HepG2 (cell line): ENCODE measurements at regions not wholly inside any gene's neighbourhood (a gene's known extent, or its start where the extent isn't known, plus 50 kb on each side); places are given as distances from the start of the nearest gene placed in this dataset.

Experiments
- CHD2 ChIP-seq: IDR thresholded peaks from 2 replicates; pipeline ENCODE4 v1.6.1; 2011; ENCODE audit warnings: low read depth, low read length, improper control_type of control experiment
- GPN1 ChIP-seq: sonication (generic); formaldehyde crosslinking; IDR thresholded peaks from 2 replicates; pipeline ENCODE4 v1.5.1; 2020; ENCODE audit warnings: missing genetic modification reagents, borderline replicate concordance
- HOXA7 ChIP-seq: sonication (generic); formaldehyde crosslinking; IDR thresholded peaks from 2 replicates; pipeline ENCODE4 v1.8.1; 2022; ENCODE audit warnings: mild to moderate bottlenecking, missing genetic modification reagents, moderate library complexity
- MED8 ChIP-seq: sonication (generic); formaldehyde crosslinking; IDR thresholded peaks from 2 replicates; pipeline ENCODE4 v1.8.1; 2023; ENCODE audit warnings: mild to moderate bottlenecking, missing genetic modification reagents; ENCODE audit not compliant: insufficient replicate concordance
- MYNN ChIP-seq: sonication (generic); formaldehyde crosslinking; IDR thresholded peaks from 2 replicates; pipeline ENCODE4 v1.4.0; 2020; ENCODE audit warnings: mild to moderate bottlenecking, low read depth, missing genetic modification reagents
- NFE2L2 ChIP-seq: fragments of 150-350 bp; IDR thresholded peaks from 2 replicates; pipeline ENCODE4 v1.6.1; 2014; ENCODE audit warnings: low read length
- PITX1 ChIP-seq: sonication (generic); formaldehyde crosslinking; IDR thresholded peaks from 2 replicates; pipeline ENCODE4 v1.5.1; 2020; ENCODE audit warnings: mild to moderate bottlenecking, missing genetic modification reagents
- REPIN1 ChIP-seq: sonication (generic); formaldehyde crosslinking; IDR thresholded peaks from 2 replicates; pipeline ENCODE4 v1.8.0; 2022; ENCODE audit warnings: missing genetic modification reagents, low read depth, mild to moderate bottlenecking, borderline replicate concordance
- SIX4 ChIP-seq: sonication (generic); formaldehyde crosslinking; IDR thresholded peaks from 2 replicates; pipeline ENCODE4 v1.4.0; 2020; ENCODE audit warnings: missing genetic modification reagents
- TBL1XR1 ChIP-seq: fragments of 150-350 bp; IDR thresholded peaks from 2 replicates; pipeline ENCODE4 v1.6.1; 2014; ENCODE audit warnings: borderline replicate concordance, low read length; ENCODE audit not compliant: partially characterized antibody
- ZBTB20 ChIP-seq: sonication (generic); formaldehyde crosslinking; IDR thresholded peaks from 2 replicates; pipeline ENCODE4 v1.8.1; 2023; ENCODE audit warnings: missing genetic modification reagents, low read depth, mild to moderate bottlenecking, borderline replicate concordance
- ZBTB38 ChIP-seq: sonication (generic); formaldehyde crosslinking; IDR thresholded peaks from 2 replicates; pipeline ENCODE4 v1.5.1; 2020; ENCODE audit warnings: mild to moderate bottlenecking, missing genetic modification reagents
- ZFAT ChIP-seq: sonication (generic); formaldehyde crosslinking; conservative IDR thresholded peaks from 2 replicates; pipeline ENCODE4 v1.8.1; 2023; ENCODE audit warnings: missing genetic modification reagents, inconsistent platforms
- ZFP1 ChIP-seq: IDR thresholded peaks from 2 replicates; pipeline ENCODE4 v1.6.1; 2016
- ZNF138 ChIP-seq: sonication (generic); formaldehyde crosslinking; IDR thresholded peaks from 2 replicates; pipeline ENCODE4 v1.5.0; 2020; ENCODE audit warnings: mild to moderate bottlenecking, low read depth, missing genetic modification reagents
- ZNF160 ChIP-seq: sonication (generic); formaldehyde crosslinking; IDR thresholded peaks from 2 replicates; pipeline ENCODE4 v1.8.0; 2022; ENCODE audit warnings: mild to moderate bottlenecking, inconsistent platforms, missing genetic modification reagents
- ZNF280B ChIP-seq: sonication (generic); formaldehyde crosslinking; IDR thresholded peaks from 2 replicates; pipeline ENCODE4 v1.5.0; 2020; ENCODE audit warnings: missing genetic modification reagents, mild to moderate bottlenecking, borderline replicate concordance
- ZNF296 ChIP-seq: sonication (generic); formaldehyde crosslinking; conservative IDR thresholded peaks from 2 replicates; pipeline ENCODE4 v1.5.0; 2020; ENCODE audit warnings: mild to moderate bottlenecking, missing genetic modification reagents
- ZNF383 ChIP-seq: sonication (generic); formaldehyde crosslinking; IDR thresholded peaks from 2 replicates; pipeline ENCODE4 v1.4.0; 2020; ENCODE audit warnings: missing genetic modification reagents, mild to moderate bottlenecking, borderline replicate concordance
- ZNF569 ChIP-seq: sonication (generic); formaldehyde crosslinking; IDR thresholded peaks from 2 replicates; pipeline ENCODE4 v1.5.0; 2020; ENCODE audit warnings: mild to moderate bottlenecking, missing genetic modification reagents, moderate library complexity, borderline replicate concordance
- ZNF598 ChIP-seq: sonication (generic); formaldehyde crosslinking; IDR thresholded peaks from 2 replicates; pipeline ENCODE4 v1.5.1; 2020; ENCODE audit warnings: mild to moderate bottlenecking, missing genetic modification reagents, borderline replicate concordance
- ZNF605 ChIP-seq: sonication (generic); formaldehyde crosslinking; IDR thresholded peaks from 2 replicates; pipeline ENCODE4 v1.8.0; 2022; ENCODE audit warnings: mild to moderate bottlenecking, missing genetic modification reagents
- ZSCAN30 ChIP-seq: sonication (generic); formaldehyde crosslinking; IDR thresholded peaks from 2 replicates; pipeline ENCODE4 v1.5.0; 2020; ENCODE audit warnings: mild to moderate bottlenecking, missing genetic modification reagents
- TF ChIP-seq, protein P1 (sequence below): sonication (generic); formaldehyde crosslinking; IDR thresholded peaks from 2 replicates; pipeline ENCODE4 v1.5.0; 2020; ENCODE audit warnings: missing genetic modification reagents, mild to moderate bottlenecking, borderline replicate concordance

DNA sequence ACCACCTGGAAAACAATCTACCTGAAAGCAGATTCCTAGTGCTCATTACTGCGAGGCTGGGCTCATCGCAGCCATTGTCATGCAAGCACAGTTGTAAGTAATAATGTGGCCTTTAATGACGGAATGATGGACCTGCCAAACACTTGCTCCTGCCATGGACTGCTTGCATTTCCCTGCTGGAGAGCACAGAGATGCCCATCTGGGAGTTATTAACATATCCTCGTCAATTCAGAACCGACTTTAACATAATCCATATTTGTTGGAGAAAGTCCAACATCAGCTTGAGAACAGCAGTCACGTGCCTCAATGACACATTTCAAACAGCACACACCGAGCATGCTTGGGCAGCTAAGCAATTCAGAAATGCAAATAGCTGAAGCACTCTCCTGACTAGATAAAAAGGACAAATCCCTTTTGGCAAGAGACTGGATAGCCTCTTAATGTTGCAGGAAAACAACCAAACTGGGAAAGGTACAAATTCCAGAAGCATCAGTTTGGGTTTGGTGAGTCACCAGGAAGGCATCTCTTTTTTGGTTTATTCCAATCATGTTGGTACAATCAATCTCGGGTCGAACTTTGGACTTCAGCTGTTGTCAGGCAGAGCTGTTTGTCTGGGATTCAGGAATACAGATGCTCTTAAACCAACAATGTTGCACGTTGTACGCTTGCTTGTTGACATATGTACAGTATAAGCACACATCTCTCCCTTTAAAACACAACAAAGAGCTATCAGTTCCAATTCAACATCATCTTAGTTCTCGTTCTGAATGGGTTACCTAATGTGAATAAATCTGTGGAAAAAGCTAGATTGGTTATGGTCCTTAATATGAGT is 395.8 kb downstream of the LNPK start (continued):
- no peak for TF ChIP-seq ZFAT (CRISPR knock-in tag)
- TF ChIP-seq MYNN (CRISPR knock-in tag) = no peak
- TF ChIP-seq ZBTB20 (CRISPR knock-in tag) = peak; percentile 48; the same call in 1 of the 2 replicates
- no peak for TF ChIP-seq ZNF569 (CRISPR knock-in tag)
- no peak for TF ChIP-seq GPN1
- peak; percentile 85; the same call in 1 of the 2 replicates for TF ChIP-seq ZFP1 (CRISPR knock-in tag)
- TF ChIP-seq, protein P1, sequence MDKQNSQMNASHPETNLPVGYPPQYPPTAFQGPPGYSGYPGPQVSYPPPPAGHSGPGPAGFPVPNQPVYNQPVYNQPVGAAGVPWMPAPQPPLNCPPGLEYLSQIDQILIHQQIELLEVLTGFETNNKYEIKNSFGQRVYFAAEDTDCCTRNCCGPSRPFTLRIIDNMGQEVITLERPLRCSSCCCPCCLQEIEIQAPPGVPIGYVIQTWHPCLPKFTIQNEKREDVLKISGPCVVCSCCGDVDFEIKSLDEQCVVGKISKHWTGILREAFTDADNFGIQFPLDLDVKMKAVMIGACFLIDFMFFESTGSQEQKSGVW (CRISPR knock-in tag) = no peak
- no peak for TF ChIP-seq ZSCAN30 (CRISPR knock-in tag)
- TF ChIP-seq ZNF383 (CRISPR knock-in tag) = no peak
- no peak; the same call in 1 of the 2 replicates for TF ChIP-seq ZBTB38 (CRISPR knock-in tag)
- no peak for TF ChIP-seq REPIN1
- TF ChIP-seq PITX1 = peak; percentile 84
- TF ChIP-seq ZNF598 (CRISPR knock-in tag) = no peak
- no peak for TF ChIP-seq HOXA7 (CRISPR knock-in tag)
- 0 out of 2 replicates have a peak, but pooled peaks have one; percentile 24 for TF ChIP-seq ZNF138 (CRISPR knock-in tag)
- TF ChIP-seq CHD2 = 0 out of 2 replicates have a peak, but pooled peaks have one; percentile 30
- TF ChIP-seq ZNF280B (CRISPR knock-in tag) = no peak
- TF ChIP-seq ZNF296 = no peak
- peak; percentile 78 for TF ChIP-seq TBL1XR1
- no peak; the same call in 1 of the 2 replicates for TF ChIP-seq ZNF160 (CRISPR knock-in tag)
- peak; percentile 45 for TF ChIP-seq SIX4 (CRISPR knock-in tag)
- peak; percentile 41; the same call in 1 of the 2 replicates for TF ChIP-seq ZNF605 (CRISPR knock-in tag)
- TF ChIP-seq NFE2L2 = no peak
- peak; percentile 25 for TF ChIP-seq MED8 (CRISPR knock-in tag)
